ENCODE measurements at regions not wholly inside any gene's neighbourhood (a gene's known extent, or its start where the extent isn't known, plus 50 kb on each side); places are given as distances from the start of the nearest gene placed in this dataset.

DNA sequence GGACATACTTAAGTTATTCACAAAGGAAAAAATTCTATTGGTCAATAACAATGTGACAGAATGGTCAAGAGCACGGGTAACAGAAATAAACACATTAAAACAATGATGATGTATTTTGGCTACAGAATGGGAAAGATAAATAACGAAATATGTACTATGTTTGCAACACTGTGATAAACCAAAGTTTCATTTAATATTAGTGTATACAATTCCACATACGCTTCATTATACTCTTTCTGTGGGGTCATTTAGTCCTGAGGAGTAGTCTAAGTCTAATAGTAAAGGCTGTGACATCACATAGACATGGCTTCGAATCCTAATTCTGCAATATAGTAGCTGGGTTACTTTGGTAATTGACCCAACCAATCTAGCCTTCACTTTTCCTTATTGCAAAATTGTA is 408.3 kb downstream of the MCTP2 start:
- TF ChIP-seq, protein P1, sequence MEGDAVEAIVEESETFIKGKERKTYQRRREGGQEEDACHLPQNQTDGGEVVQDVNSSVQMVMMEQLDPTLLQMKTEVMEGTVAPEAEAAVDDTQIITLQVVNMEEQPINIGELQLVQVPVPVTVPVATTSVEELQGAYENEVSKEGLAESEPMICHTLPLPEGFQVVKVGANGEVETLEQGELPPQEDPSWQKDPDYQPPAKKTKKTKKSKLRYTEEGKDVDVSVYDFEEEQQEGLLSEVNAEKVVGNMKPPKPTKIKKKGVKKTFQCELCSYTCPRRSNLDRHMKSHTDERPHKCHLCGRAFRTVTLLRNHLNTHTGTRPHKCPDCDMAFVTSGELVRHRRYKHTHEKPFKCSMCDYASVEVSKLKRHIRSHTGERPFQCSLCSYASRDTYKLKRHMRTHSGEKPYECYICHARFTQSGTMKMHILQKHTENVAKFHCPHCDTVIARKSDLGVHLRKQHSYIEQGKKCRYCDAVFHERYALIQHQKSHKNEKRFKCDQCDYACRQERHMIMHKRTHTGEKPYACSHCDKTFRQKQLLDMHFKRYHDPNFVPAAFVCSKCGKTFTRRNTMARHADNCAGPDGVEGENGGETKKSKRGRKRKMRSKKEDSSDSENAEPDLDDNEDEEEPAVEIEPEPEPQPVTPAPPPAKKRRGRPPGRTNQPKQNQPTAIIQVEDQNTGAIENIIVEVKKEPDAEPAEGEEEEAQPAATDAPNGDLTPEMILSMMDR (IDR thresholded peaks at IDR 0.05), result no peak
- no peak for TF ChIP-seq POLR2AphosphoS5 (IDR thresholded peaks at IDR 0.05)
- no peak for TF ChIP-seq POLR2A (IDR thresholded peaks at IDR 0.05)
- TF ChIP-seq EP300 (IDR thresholded peaks at IDR 0.05), result no peak

All from suprapubic skin (tissue), 4 donors.